Epithelial cell of prostate (primary cell): ENCODE measurements at regions not wholly inside any gene's neighbourhood (a gene's known extent, or its start where the extent isn't known, plus 50 kb on each side); places are given as distances from the start of the nearest gene placed in this dataset.

Experiments
- DNase-seq: peaks from one replicate; pipeline ENCODE4 v3.0.0-alpha.2; 2011; ENCODE audit warnings: low read depth, low spot score
- H3K27ac ChIP-seq: fragments of 450-650 bp; 2 replicates; pipeline ENCODE4 v1.5.1; 2017; ENCODE audit warnings: mild to moderate bottlenecking

GRCh38 chr12:114924946-114925475 is 241.0 kb upstream of the TBX3 start:
- H3K27ac ChIP-seq, result no peak overlapping the region
- no peak for DNase-seq

- DNase-seq, result no peak
- H3K27ac ChIP-seq, result no peak overlapping the region
Observed at GRCh38 chr12:114921781-114922180, 237.8 kb upstream of the TBX3 start.

GRCh38 chr12:114920771-114921554 is 237.0 kb upstream of the TBX3 start:
- no peak overlapping the region for H3K27ac ChIP-seq

GRCh38 chr12:114919479-114919878 is 235.5 kb upstream of the TBX3 start:
- DNase-seq, result no peak
- H3K27ac ChIP-seq, result no peak overlapping the region

More at GRCh38 chr12:114920771-114921554, 237.0 kb upstream of the TBX3 start:
- DNase-seq, result no peak

- DNase-seq, result no peak
- no peak overlapping the region for H3K27ac ChIP-seq
Observed at GRCh38 chr12:114918535-114919233, 234.7 kb upstream of the TBX3 start.

- no peak overlapping the region for H3K27ac ChIP-seq
- DNase-seq, result no peak
Observed at GRCh38 chr12:114917953-114918352, 234.0 kb upstream of the TBX3 start.

GRCh38 chr12:114917307-114917706 is 233.3 kb upstream of the TBX3 start:
- DNase-seq, result no peak
- H3K27ac ChIP-seq, result no peak overlapping the region

- DNase-seq, result no peak
- H3K27ac ChIP-seq, result no peak overlapping the region
Observed at GRCh38 chr12:114916541-114916940, 232.6 kb upstream of the TBX3 start.

GRCh38 chr12:114916124-114916523 is 232.1 kb upstream of the TBX3 start:
- no peak for DNase-seq
- H3K27ac ChIP-seq, result no peak overlapping the region

- DNase-seq, result peak; percentile 45
Observed at GRCh38 chr12:114913871-114914801, 230.2 kb upstream of the TBX3 start.

GRCh38 chr12:114912811-114913210 is 228.8 kb upstream of the TBX3 start:
- H3K27ac ChIP-seq, result no peak overlapping the region
- no peak for DNase-seq

More at GRCh38 chr12:114913871-114914801, 230.2 kb upstream of the TBX3 start:
- peak overlapping the region; percentile 34 for H3K27ac ChIP-seq

GRCh38 chr12:114911196-114911595 is 227.2 kb upstream of the TBX3 start:
- no peak overlapping the region for H3K27ac ChIP-seq
- DNase-seq, result peak; percentile 29

GRCh38 chr12:114904254-114905003 is 220.5 kb upstream of the TBX3 start:
- peak; percentile 48 for DNase-seq
- no peak overlapping the region for H3K27ac ChIP-seq

- H3K27ac ChIP-seq, result no peak overlapping the region
- DNase-seq, result no peak
Observed at GRCh38 chr12:114903083-114903691, 219.2 kb upstream of the TBX3 start.

GRCh38 chr12:114902665-114903064 is 218.7 kb upstream of the TBX3 start:
- DNase-seq, result no peak
- H3K27ac ChIP-seq, result no peak overlapping the region

- no peak overlapping the region for H3K27ac ChIP-seq
- DNase-seq, result no peak
Observed at GRCh38 chr12:114901316-114901715, 217.3 kb upstream of the TBX3 start.

- no peak for DNase-seq
- no peak overlapping the region for H3K27ac ChIP-seq
Observed at GRCh38 chr12:114898159-114898558, 214.2 kb upstream of the TBX3 start.

GRCh38 chr12:114895827-114896226 is 211.9 kb upstream of the TBX3 start:
- DNase-seq, result no peak
- H3K27ac ChIP-seq, result no peak overlapping the region

GRCh38 chr12:114895081-114895480 is 211.1 kb upstream of the TBX3 start:
- H3K27ac ChIP-seq, result no peak overlapping the region

More at GRCh38 chr12:114895081-114895480, 211.1 kb upstream of the TBX3 start:
- no peak for DNase-seq
